ENCODE measurements at regions not wholly inside any gene's neighbourhood (a gene's known extent, or its start where the extent isn't known, plus 50 kb on each side); places are given as distances from the start of the nearest gene placed in this dataset.

DNA sequence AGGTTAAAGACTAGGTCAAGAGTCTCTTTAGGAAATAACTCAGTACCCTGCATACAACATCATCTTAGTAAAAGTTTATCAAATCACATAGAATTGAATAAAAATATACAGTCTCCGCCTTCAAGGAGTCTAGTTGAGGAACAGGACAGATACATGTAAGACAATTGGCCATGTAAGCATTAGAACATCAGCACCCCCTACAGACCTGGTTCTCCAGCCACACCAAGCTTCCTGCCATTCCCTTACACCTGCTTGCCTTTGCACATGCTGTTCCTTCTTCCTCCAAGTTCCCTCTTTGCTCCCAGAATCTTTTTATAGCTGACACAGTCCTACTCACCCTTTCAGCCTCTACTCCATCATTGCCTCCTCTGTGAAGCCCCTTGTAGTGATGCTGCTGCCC, 187.8 kb upstream of the LRFN2 start:
- no peaks in the 10 kb centered on the region for H4K20me1 ChIP-seq (ENCODE audit: low read depth, low read length)
- peaks cover 7% of the 10 kb centered on the region; the same call in 1 of the 2 replicates for H3K9me3 ChIP-seq (ENCODE audit: insufficient read depth, low read length)
- no peaks in the 10 kb centered on the region for H3K9me2 ChIP-seq (replicated peaks; ENCODE audit: insufficient read depth, low read length)
- H3K27me3 ChIP-seq (ENCODE audit: low read length): no peaks in the 10 kb centered on the region
- no peaks in the 10 kb centered on the region for H3K79me2 ChIP-seq (ENCODE audit: insufficient read depth, low read length)
- H3K27ac ChIP-seq (ENCODE audit: low read depth, low read length): no peak overlapping the region
- H3F3A ChIP-seq (ENCODE audit: insufficient read depth): no peaks in the 10 kb centered on the region
- no peak overlapping the region for H3K4me2 ChIP-seq (ENCODE audit: low read depth, low read length, poor library complexity, severe bottlenecking)
- H2AFZ ChIP-seq (ENCODE audit: low read depth, low read length, severe bottlenecking): no peak overlapping the region
- no peak overlapping the region for H3K4me3 ChIP-seq (ENCODE audit: insufficient read depth, low read length, poor library complexity, severe bottlenecking)
- H3K9ac ChIP-seq (ENCODE audit: low read length): no peak overlapping the region
- TF ChIP-seq CTCF (IDR thresholded peaks at IDR 0.05; ENCODE audit: insufficient read depth, low read length, poor library complexity, severe bottlenecking): no peak
- no peak for TF ChIP-seq EZH2phosphoT487 (conservative IDR thresholded peaks at IDR 0.05; ENCODE audit: low read length)
- no peaks in the 10 kb centered on the region for H3K36me3 ChIP-seq (ENCODE audit: low read length)

DNA sequence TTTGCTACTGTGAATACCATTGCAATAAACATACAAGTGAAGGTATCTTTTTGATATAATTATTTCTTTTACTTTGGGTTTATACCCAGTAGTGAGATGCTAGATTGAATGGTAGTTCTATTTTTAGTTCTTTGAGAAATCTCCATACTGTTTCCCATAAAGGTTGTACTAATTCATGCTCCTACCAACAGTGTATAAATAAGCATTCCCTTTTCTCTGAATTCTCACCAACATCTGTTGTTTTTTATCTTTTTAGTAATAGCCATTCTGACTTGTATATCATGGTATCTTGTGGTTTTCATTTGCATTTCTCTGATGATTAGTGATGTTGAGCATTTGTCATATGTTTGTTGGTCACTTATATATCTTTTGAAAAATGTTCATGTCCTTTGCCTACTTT, 183.6 kb upstream of the LRFN2 start:
- Histone ChIP-seq H3K36me3 (ENCODE audit: low read length) (no peaks in the 10 kb centered on the region), H3K27ac (ENCODE audit: low read depth, low read length) (no peak overlapping the region), H4K20me1 (ENCODE audit: low read depth, low read length) (no peaks in the 10 kb centered on the region), H3F3A (ENCODE audit: insufficient read depth) (no peaks in the 10 kb centered on the region), H3K27me3 (ENCODE audit: low read length) (no peaks in the 10 kb centered on the region), H3K9ac (ENCODE audit: low read length) (no peak overlapping the region), H3K9me2 (replicated peaks; ENCODE audit: insufficient read depth, low read length) (no peaks in the 10 kb centered on the region), H3K4me2 (ENCODE audit: low read depth, low read length, poor library complexity, severe bottlenecking) (no peak overlapping the region), H2AFZ (ENCODE audit: low read depth, low read length, severe bottlenecking) (no peak overlapping the region), H3K9me3 (ENCODE audit: insufficient read depth, low read length) (peaks cover 7% of the 10 kb centered on the region; the same call in 1 of the 2 replicates), H3K4me3 (ENCODE audit: insufficient read depth, low read length, poor library complexity, severe bottlenecking) (no peak overlapping the region), H3K79me2 (ENCODE audit: insufficient read depth, low read length) (no peaks in the 10 kb centered on the region)
- TF ChIP-seq EZH2phosphoT487 (conservative IDR thresholded peaks at IDR 0.05; ENCODE audit: low read length) (no peak), CTCF (IDR thresholded peaks at IDR 0.05; ENCODE audit: insufficient read depth, low read length, poor library complexity, severe bottlenecking) (no peak)

GRCh38 chr6:40764726-40765125, 177.6 kb upstream of the LRFN2 start:
- H3K9ac ChIP-seq (ENCODE audit: low read length): no peak overlapping the region
- H3K36me3 ChIP-seq (ENCODE audit: low read length): no peaks in the 10 kb centered on the region
- H4K20me1 ChIP-seq (ENCODE audit: low read depth, low read length): no peaks in the 10 kb centered on the region
- H3F3A ChIP-seq (ENCODE audit: insufficient read depth): no peaks in the 10 kb centered on the region
- no peaks in the 10 kb centered on the region for H3K9me3 ChIP-seq (ENCODE audit: insufficient read depth, low read length)
- TF ChIP-seq EZH2phosphoT487 (conservative IDR thresholded peaks at IDR 0.05; ENCODE audit: low read length) (no peak), CTCF (IDR thresholded peaks at IDR 0.05; ENCODE audit: insufficient read depth, low read length, poor library complexity, severe bottlenecking) (no peak)
- no peaks in the 10 kb centered on the region for H3K79me2 ChIP-seq (ENCODE audit: insufficient read depth, low read length)
- H3K9me2 ChIP-seq (replicated peaks; ENCODE audit: insufficient read depth, low read length): no peaks in the 10 kb centered on the region
- no peak overlapping the region for H3K4me3 ChIP-seq (ENCODE audit: insufficient read depth, low read length, poor library complexity, severe bottlenecking)
- no peak overlapping the region for H3K4me2 ChIP-seq (ENCODE audit: low read depth, low read length, poor library complexity, severe bottlenecking)
- no peaks in the 10 kb centered on the region for H3K27me3 ChIP-seq (ENCODE audit: low read length)
- no peak overlapping the region for H3K27ac ChIP-seq (ENCODE audit: low read depth, low read length)
- no peak overlapping the region for H2AFZ ChIP-seq (ENCODE audit: low read depth, low read length, severe bottlenecking)
